ENCODE measurements at regions not wholly inside any gene's neighbourhood (a gene's known extent, or its start where the extent isn't known, plus 50 kb on each side); places are given as distances from the start of the nearest gene placed in this dataset.

GRCh38 chr18:61076986-61077385, 256.2 kb upstream of the CDH20 start:
- Histone ChIP-seq H3K36me3 (ENCODE audit: control insufficient read depth, insufficient read depth, low read length) (no peaks in the 10 kb centered on the region), H3K79me2 (ENCODE audit: control insufficient read depth, insufficient read depth, low read length) (no peaks in the 10 kb centered on the region), H2AFZ (ENCODE audit: low read length) (no peak overlapping the region), H4K20me1 (ENCODE audit: control insufficient read depth, extremely low read depth, insufficient read depth, low read length) (no peaks in the 10 kb centered on the region), H3K4me2 (ENCODE audit: extremely low read depth, insufficient read depth, low read length) (no peak overlapping the region), H3K9ac (ENCODE audit: insufficient read depth, low read length) (no peak overlapping the region), H3K9me3 (ENCODE audit: control insufficient read depth, insufficient read depth, low read depth, low read length) (no peaks in the 10 kb centered on the region), H3K27ac (ENCODE audit: insufficient read depth, low read length) (no peak overlapping the region), H3K27me3 (ENCODE audit: control insufficient read depth, insufficient read depth, low read length) (no peaks in the 10 kb centered on the region), H3K4me1 (ENCODE audit: control insufficient read depth, extremely low read depth, insufficient read depth, low read length) (no peaks in the 10 kb centered on the region), H3K4me3 (replicated peaks in 1 of 4; ENCODE audit: control extremely low read depth in 1 of 4, insufficient read depth in 1 of 4, low read depth in 3 of 4, low read length in 4 of 4) (no peak overlapping the region)
- DNase-seq (ENCODE audit: low read depth in 2 of 2): no peak
- no peak for TF ChIP-seq EZH2 (IDR thresholded peaks at IDR 0.05; ENCODE audit: low read length, missing control alignments)
- TF ChIP-seq CTCF (conservative IDR thresholded peaks at IDR 0.05 in 1 of 2, IDR thresholded peaks at IDR 0.05 in 1 of 2; ENCODE audit: low read depth in 1 of 2, low read length in 2 of 2): no peak

GRCh38 chr18:61079714-61080113, 253.5 kb upstream of the CDH20 start:
- TF ChIP-seq CTCF (conservative IDR thresholded peaks at IDR 0.05 in 1 of 2, IDR thresholded peaks at IDR 0.05 in 1 of 2; ENCODE audit: low read depth in 1 of 2, low read length in 2 of 2): no peak
- TF ChIP-seq EZH2 (IDR thresholded peaks at IDR 0.05; ENCODE audit: low read length, missing control alignments): no peak
- Histone ChIP-seq H3K4me3 (replicated peaks in 1 of 4; ENCODE audit: control extremely low read depth in 1 of 4, insufficient read depth in 1 of 4, low read depth in 3 of 4, low read length in 4 of 4) (no peak overlapping the region), H3K9me3 (ENCODE audit: control insufficient read depth, insufficient read depth, low read depth, low read length) (no peaks in the 10 kb centered on the region), H3K36me3 (ENCODE audit: control insufficient read depth, insufficient read depth, low read length) (no peaks in the 10 kb centered on the region), H3K9ac (ENCODE audit: insufficient read depth, low read length) (no peak overlapping the region), H3K27ac (ENCODE audit: insufficient read depth, low read length) (no peak overlapping the region), H3K27me3 (ENCODE audit: control insufficient read depth, insufficient read depth, low read length) (no peaks in the 10 kb centered on the region), H2AFZ (ENCODE audit: low read length) (no peak overlapping the region), H4K20me1 (ENCODE audit: control insufficient read depth, extremely low read depth, insufficient read depth, low read length) (no peaks in the 10 kb centered on the region), H3K4me2 (ENCODE audit: extremely low read depth, insufficient read depth, low read length) (no peak overlapping the region), H3K4me1 (ENCODE audit: control insufficient read depth, extremely low read depth, insufficient read depth, low read length) (no peaks in the 10 kb centered on the region), H3K79me2 (ENCODE audit: control insufficient read depth, insufficient read depth, low read length) (no peaks in the 10 kb centered on the region)
- DNase-seq (ENCODE audit: low read depth in 2 of 2): no peak

GRCh38 chr18:61080954-61081528, 252.2 kb upstream of the CDH20 start:
- TF ChIP-seq CTCF (conservative IDR thresholded peaks at IDR 0.05 in 1 of 2, IDR thresholded peaks at IDR 0.05 in 1 of 2; ENCODE audit: low read depth in 1 of 2, low read length in 2 of 2): no peak
- TF ChIP-seq EZH2 (IDR thresholded peaks at IDR 0.05; ENCODE audit: low read length, missing control alignments): no peak

More at GRCh38 chr18:61080954-61081528, 252.2 kb upstream of the CDH20 start:
- Histone ChIP-seq H3K9ac (ENCODE audit: insufficient read depth, low read length) (no peak overlapping the region), H3K4me2 (ENCODE audit: extremely low read depth, insufficient read depth, low read length) (no peak overlapping the region), H3K9me3 (ENCODE audit: control insufficient read depth, insufficient read depth, low read depth, low read length) (no peaks in the 10 kb centered on the region), H3K4me1 (ENCODE audit: control insufficient read depth, extremely low read depth, insufficient read depth, low read length) (no peaks in the 10 kb centered on the region), H4K20me1 (ENCODE audit: control insufficient read depth, extremely low read depth, insufficient read depth, low read length) (no peaks in the 10 kb centered on the region), H2AFZ (ENCODE audit: low read length) (no peak overlapping the region), H3K4me3 (replicated peaks in 1 of 4; ENCODE audit: control extremely low read depth in 1 of 4, insufficient read depth in 1 of 4, low read depth in 3 of 4, low read length in 4 of 4) (no peak overlapping the region), H3K27ac (ENCODE audit: insufficient read depth, low read length) (no peak overlapping the region), H3K27me3 (ENCODE audit: control insufficient read depth, insufficient read depth, low read length) (no peaks in the 10 kb centered on the region), H3K36me3 (ENCODE audit: control insufficient read depth, insufficient read depth, low read length) (no peaks in the 10 kb centered on the region), H3K79me2 (ENCODE audit: control insufficient read depth, insufficient read depth, low read length) (no peaks in the 10 kb centered on the region)
- no peak for DNase-seq (ENCODE audit: low read depth in 2 of 2)

Measured in fibroblast of lung (primary cell).